Right hindlimb (tissue), 1 donor: ENCODE measurements at regions not wholly inside any gene's neighbourhood (a gene's known extent, or its start where the extent isn't known, plus 50 kb on each side); places are given as distances from the start of the nearest gene placed in this dataset.

Experiments
- DNase-seq: peaks from one replicate; pipeline ENCODE4 v3.0.0-alpha.2; 2018

GRCh38 chr7:21160401-21160800 lies 267.5 kb upstream of the SP4 start:
- no peak for DNase-seq

DNA sequence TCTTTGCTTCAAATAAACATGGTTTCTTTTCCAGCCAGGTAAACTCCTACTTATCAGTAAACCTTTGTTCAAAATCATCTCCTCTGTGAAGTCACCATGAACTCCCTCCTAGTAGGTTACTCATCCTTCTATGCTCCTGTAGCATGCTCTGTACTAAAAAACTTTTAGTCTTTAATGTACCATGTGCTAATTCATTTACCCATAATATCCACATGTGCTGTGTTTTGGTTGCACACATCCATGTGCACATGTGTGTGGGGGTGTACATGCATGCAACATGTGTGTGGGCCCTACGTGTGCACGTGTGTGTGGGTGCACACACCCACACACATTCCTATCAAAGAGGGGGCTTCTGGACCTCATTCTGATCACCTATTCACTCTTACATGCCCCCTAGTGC lies 259.9 kb upstream of the SP4 start:
- no peak for DNase-seq

DNA sequence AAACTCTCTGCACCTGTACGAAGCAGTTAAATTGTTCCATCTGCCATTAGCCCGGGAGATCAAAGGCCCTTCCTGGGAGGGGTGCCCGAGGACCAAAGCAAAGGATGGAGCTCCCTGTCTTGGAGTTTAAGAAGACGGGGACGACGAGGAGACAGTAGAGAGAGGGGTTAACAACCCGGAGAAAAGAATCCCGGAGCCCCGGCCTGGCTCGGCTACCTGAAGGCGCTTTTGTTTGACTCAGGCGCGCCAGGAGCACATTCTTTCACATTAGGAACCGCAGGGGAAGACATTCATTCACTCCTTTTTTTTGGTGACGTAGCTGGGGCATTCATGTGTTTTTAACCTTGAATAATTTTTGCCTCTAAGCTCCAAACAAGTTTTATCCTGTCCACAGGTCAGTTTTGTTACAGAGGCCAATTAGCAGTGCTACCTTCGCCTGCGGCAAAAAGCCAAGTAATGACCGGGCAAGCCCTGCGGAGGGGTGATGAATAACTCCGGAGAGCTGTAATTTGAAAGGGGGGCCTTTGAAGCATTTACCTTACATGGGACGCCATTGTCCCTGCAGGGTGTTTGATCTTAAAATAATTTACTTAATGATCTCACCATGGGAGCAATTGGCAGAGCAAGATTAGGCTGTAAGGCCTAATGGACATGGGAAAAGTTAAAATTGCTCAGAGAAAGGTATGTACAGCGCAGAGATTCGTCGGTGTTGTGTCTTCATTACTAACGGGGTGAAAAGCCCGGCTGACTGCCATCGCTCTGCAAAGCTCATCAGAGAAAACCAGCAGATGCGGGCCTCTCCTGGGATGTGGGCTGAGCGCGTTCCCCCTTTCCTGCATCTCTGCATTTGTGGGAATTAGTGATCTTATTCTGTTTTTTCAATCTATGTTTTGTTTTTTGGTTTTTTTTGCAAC lies 258.0 kb upstream of the SP4 start:
- DNase-seq, result no peak

DNA sequence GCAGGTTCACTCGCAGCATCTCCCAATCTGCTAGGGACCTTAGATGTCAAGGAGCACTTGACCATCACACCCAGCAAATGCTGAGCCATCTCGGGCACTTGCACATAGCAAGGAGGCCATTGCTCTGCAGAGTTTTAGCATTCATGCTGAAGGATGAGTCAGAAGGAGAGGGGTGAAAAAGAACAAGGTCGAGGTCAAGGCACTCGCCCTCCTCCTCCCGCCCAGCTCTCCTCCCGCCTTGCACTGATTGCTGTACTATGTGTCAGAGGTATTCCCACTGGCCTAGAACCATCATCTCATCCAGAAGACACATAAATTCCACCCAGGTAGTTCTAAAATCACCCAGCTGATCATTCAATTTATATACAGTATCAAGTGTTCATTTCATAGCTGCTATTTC lies 255.1 kb upstream of the SP4 start:
- no peak for DNase-seq

- no peak for DNase-seq
Measured at GRCh38 chr7:21173436-21173835, 254.4 kb upstream of the SP4 start.

GRCh38 chr7:21175714-21176113 lies 252.2 kb upstream of the SP4 start:
- DNase-seq, result no peak

DNA sequence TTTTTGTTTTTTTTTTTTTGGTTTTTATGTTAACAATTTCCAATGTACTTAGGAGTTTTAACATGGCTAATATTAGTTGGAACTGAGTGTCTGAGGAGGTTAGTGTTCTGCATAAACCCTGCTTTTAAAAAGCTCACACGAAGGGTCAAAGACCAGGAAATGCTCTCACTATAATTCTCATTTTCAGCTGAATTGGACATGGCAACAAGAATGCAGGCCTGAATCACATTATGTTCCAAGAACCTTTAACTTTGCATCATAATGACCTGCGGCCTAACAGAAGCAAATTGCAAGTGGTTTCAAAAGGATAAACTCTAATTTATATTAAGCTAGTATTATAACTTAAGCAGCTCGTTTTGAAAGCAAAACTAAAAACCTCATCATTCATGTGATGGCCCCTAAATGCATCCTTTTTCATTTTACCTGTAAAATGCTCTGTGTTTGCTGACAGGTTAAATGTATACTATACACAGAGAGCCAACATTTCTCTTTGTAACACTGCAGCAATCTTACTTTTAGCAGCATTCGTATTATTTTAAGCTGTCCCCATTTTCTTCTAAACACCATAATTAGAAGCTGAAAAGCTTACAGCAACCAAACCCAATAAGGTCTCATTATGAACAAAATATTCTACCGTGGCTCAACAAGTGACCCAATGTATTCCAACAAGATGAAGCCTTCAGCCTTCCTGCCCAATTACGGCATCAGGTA lies 242.8 kb upstream of the SP4 start:
- DNase-seq, result no peak

- no peak for DNase-seq
Measured at GRCh38 chr7:21185653-21186265, 242.1 kb upstream of the SP4 start.

- no peak for DNase-seq
Measured at GRCh38 chr7:21191321-21192073, 236.4 kb upstream of the SP4 start.

DNA sequence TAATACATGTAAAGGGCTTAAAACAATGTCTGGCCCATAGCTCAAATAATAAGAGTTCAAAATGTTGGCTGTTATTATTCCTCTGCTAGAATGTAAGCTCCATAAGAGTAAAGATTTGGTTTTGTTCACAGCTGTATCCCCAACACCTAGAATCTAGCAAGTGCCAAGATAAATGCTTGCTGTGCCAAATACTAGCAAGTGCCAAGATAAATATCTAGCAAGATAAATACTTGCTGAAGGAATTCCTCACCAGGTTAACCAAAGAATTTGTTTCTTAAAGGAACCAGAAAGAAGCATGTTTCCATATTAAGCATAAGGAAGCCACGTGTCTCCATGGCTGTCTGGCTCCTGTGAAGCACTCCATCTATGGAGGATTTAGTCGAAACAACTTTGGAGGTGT lies 235.2 kb upstream of the SP4 start:
- DNase-seq, result no peak

DNA sequence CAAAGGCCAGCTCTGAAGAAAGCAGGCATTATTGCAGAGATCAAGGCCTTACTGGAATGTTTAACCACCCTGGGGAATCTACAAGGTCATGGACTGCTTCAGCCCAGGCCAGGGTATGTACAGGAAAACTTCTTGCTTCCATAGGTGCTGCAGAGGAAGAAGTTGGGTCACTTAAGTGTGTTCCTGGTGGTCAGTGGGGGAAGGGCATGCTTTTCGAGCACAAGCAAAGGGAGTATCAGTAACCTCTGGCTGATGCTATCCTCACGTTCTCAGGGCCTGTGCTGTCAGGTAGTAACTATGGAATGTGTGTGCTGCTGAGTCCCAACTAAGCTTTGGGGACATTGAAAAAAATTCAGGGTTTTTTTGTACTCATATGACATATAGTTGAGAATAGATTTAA lies 234.0 kb upstream of the SP4 start:
- no peak for DNase-seq

GRCh38 chr7:21194936-21195335 lies 232.9 kb upstream of the SP4 start:
- DNase-seq, result no peak

DNA sequence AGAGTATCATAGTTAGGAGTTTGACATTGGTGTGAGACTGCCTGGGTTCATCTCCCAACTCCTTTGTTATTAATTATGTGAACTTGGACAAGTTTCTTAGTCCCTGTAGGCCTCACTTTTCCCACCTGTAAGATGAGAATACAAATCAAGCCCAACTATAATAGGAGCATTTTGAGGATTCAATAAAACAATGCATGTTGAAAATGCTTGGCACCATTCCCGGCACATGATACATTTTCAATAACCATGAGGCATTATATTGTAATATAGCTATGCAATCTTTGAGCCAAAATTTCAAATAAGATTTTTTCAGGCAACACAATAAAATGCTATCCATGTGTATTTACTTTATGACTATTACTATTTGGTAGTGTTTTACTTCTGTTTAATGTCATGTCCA lies 229.0 kb upstream of the SP4 start:
- DNase-seq, result no peak

DNA sequence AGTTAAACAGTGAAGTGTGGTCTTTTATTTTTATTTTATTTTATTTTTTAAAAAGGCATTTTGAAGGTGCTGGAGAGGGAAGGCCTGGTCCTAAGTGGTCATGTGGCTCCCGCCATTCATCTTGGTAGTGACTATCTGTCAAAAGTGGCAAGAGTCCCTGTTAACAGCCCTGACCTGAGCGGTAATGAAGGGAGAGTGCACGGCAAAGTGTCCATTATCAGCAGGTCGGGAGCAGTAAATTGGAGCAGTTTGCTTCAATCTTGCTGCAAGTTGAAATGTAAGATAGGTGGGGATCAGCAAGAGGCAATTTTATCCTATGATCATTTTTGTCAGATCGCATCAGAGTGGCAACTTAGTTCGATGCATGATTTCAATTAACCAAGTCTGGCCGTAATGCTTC lies 227.4 kb upstream of the SP4 start:
- no peak for DNase-seq

DNA sequence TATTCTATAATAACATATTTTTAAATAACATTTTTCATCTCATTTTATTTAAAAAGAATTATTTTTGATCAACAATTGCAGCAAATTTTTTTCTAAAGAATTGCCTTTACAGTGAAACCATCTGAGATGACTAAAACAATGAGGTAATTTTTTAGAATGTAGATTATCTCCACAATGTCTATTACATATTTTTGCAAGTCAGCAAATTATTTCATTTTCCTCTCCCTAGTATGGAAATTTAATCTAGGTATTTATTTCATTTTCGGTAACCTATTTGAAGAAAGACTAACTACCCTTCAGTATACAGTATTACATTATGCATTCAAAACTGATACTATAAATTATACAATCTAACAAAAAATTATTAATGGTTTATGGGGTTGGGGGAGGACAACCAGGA lies 213.2 kb upstream of the SP4 start:
- no peak for DNase-seq

- DNase-seq, result no peak
Measured at GRCh38 chr7:21215307-21215706, 212.6 kb upstream of the SP4 start.

DNA sequence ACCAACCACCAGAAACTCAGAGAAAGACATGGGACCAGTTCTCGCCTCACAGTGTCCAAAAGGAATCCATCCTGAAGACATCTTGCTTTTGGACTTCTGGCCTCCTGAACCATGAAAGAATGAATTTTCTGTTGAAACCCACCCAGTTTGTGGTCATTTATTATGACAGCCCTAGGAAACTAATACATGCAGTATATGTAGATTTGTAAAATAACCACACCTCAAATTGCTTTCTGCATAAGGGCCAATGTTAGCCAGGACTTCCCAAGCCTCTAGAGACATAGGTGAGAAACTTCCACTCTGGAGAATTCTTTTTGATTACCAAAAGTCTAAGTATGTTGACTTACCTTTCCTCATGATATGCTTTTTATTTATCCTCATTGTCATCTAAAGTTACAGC lies 210.5 kb upstream of the SP4 start:
- no peak for DNase-seq

- no peak for DNase-seq
Measured at GRCh38 chr7:21218155-21218554, 209.7 kb upstream of the SP4 start.

GRCh38 chr7:21221130-21221529 lies 206.8 kb upstream of the SP4 start:
- no peak for DNase-seq

- no peak for DNase-seq
Measured at GRCh38 chr7:21238400-21239116, 189.3 kb upstream of the SP4 start.

DNA sequence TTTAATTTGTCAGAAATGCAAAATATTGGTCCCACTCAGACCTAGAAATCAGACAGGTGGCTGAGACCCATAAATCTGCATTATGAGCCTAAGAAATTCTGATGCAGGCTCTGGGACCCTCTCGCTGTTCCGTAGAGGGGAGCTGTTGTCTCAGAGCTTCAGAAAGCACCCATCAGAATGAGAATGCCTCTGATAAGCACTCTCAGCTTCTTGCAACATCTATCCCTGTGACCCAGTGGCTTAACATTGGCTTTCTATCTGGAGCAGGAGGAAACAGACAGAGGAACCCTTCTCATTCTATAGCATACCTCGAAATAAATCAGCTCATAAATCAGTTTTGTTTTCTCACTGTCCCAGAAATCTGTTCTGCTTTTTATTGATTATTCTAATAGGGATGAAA lies 184.6 kb upstream of the SP4 start:
- DNase-seq, result no peak

- no peak for DNase-seq
Measured at GRCh38 chr7:21251151-21251800, 176.6 kb upstream of the SP4 start.
